PC-3 (cell line): ENCODE measurements at regions not wholly inside any gene's neighbourhood (a gene's known extent, or its start where the extent isn't known, plus 50 kb on each side); places are given as distances from the start of the nearest gene placed in this dataset.
"Not testable (repeated sequence)": the region's sequence is repeated elsewhere in the genome, so short reads cannot be mapped to it uniquely, and the experiment has no call there.

ENCODE experiments used
- ATAC-seq: fragments of 200-7000 bp; cut with Tn5 transposase; 2 replicates; pipeline ENCODE4 v1.9.1; 2020; ENCODE audit warnings: mild to moderate bottlenecking, moderate library complexity
- BruUV-seq: library from RNA; stranded (reverse); fragments of 400-500 nt; replicated peaks from 2 replicates; lab custom pipeline; 2021; lab: Mats Ljungman, UMichigan
- CTCF ChIA-PET: fragments of 300-600 bp; sonication (Branson Sonifier 250); formaldehyde crosslinking; loops from one replicate; lab custom pipeline; 2022; ENCODE audit warnings: antibody characterized with exemption; lab: Charles Lee
- POLR2A ChIA-PET: fragments of 300-600 bp; sonication (Branson Sonifier 250); formaldehyde crosslinking; loops from one replicate; lab custom pipeline; 2022; ENCODE audit warnings: antibody characterized with exemption; ENCODE audit not compliant: unreplicated experiment; lab: Charles Lee
- DNase-seq: peaks from one replicate; pipeline ENCODE4 v3.0.0-alpha.2; 2015
- H2AFZ ChIP-seq: fragments of 300-600 bp; sonication (generic); 2 replicates; pipeline ENCODE4 v1.6.0; 2016; ENCODE audit warnings: antibody characterized with exemption, low read length
- H3F3A ChIP-seq: fragments of 300-600 bp; sonication (generic); one replicate; pipeline ENCODE4 v1.6.0; 2017; ENCODE audit warnings: antibody characterized with exemption, low read length, control low read depth, mild to moderate bottlenecking; ENCODE audit not compliant: unreplicated experiment
- H3K27ac ChIP-seq: fragments of 300-600 bp; sonication (generic); 2 replicates; pipeline ENCODE4 v1.5.1; 2016; ENCODE audit warnings: mild to moderate bottlenecking, low read length
- H3K27me3 ChIP-seq: fragments of 300-600 bp; sonication (generic); 2 replicates; pipeline ENCODE4 v1.6.1; 2016; ENCODE audit warnings: low read length, mixed read lengths
- H3K36me3 ChIP-seq: fragments of 300-600 bp; sonication (generic); 2 replicates; pipeline ENCODE4 v1.6.1; 2016; ENCODE audit warnings: low read depth, mixed run types, low read length, mixed read lengths
- H3K4me1 ChIP-seq: fragments of 300-600 bp; sonication (generic); 2 replicates; pipeline ENCODE4 v1.5.1; 2016; ENCODE audit warnings: low read length; ENCODE audit not compliant: insufficient read depth
- H3K4me2 ChIP-seq: fragments of 300-600 bp; sonication (generic); 2 replicates; pipeline ENCODE4 v1.6.0; 2016; ENCODE audit warnings: low read length
- H3K4me3 ChIP-seq: fragments of 300-600 bp; sonication (generic); 2 replicates; pipeline ENCODE4 v1.5.1; 2016; ENCODE audit warnings: mild to moderate bottlenecking, low read length, mixed read lengths
- H3K79me2 ChIP-seq: fragments of 300-600 bp; sonication (generic); 2 replicates; pipeline ENCODE4 v1.6.1; 2017; ENCODE audit warnings: low read length, mixed read lengths
- H3K9ac ChIP-seq: fragments of 300-600 bp; sonication (generic); 2 replicates; pipeline ENCODE4 v1.6.0; 2016; ENCODE audit warnings: mild to moderate bottlenecking, low read length
- H3K9me2 ChIP-seq: fragments of 300-600 bp; sonication (generic); replicated peaks from 2 replicates; pipeline ENCODE4 v1.6.1; 2016; ENCODE audit warnings: mixed run types, low read length, mixed read lengths
- H3K9me3 ChIP-seq: fragments of 300-600 bp; sonication (generic); 2 replicates; pipeline ENCODE4 v1.6.1; 2016; ENCODE audit warnings: low read length, mixed read lengths
- H4K20me1 ChIP-seq: fragments of 300-600 bp; sonication (generic); 2 replicates; pipeline ENCODE4 v1.6.1; 2016; ENCODE audit warnings: low read length, mixed read lengths
- CTCF ChIP-seq: fragments of 300-600 bp; sonication (generic); conservative IDR thresholded peaks from 2 replicates; pipeline ENCODE4 v1.5.1; 2017; ENCODE audit warnings: antibody characterized with exemption, low read depth, mild to moderate bottlenecking, low read length
- EZH2 ChIP-seq: fragments of 300-600 bp; sonication (generic); IDR thresholded peaks from one replicate; pipeline ENCODE4 v1.6.1; 2017; ENCODE audit warnings: antibody characterized with exemption, mild to moderate bottlenecking, low read length; ENCODE audit not compliant: unreplicated experiment
- EZH2phosphoT487 ChIP-seq: fragments of 300-600 bp; sonication (generic); IDR thresholded peaks from 2 replicates; pipeline ENCODE4 v1.6.1; 2018; ENCODE audit warnings: mild to moderate bottlenecking, antibody characterized with exemption, low read length, borderline replicate concordance
- intact Hi-C: fragments of 100-400 bp; cut with micrococcal nuclease; formaldehyde crosslinking; loops from 2 replicates; pipeline ENCODE4 v1.9.0; 2023

GRCh38 chr5:108558142-108558541 is 176.2 kb upstream of the FBXL17 start:
- H3K4me3 ChIP-seq, H3K9me2 ChIP-seq, H3K27me3 ChIP-seq, H3K9ac ChIP-seq, H3F3A ChIP-seq, H4K20me1 ChIP-seq, H3K79me2 ChIP-seq, DNase-seq, intact Hi-C loops, H3K9me3 ChIP-seq, H3K27ac ChIP-seq, BruUV-seq, H3K4me1 ChIP-seq, POLR2A ChIA-PET, H2AFZ ChIP-seq, ATAC-seq, CTCF ChIA-PET, H3K36me3 ChIP-seq, H3K4me2 ChIP-seq: not testable (repeated sequence)

- Histone ChIP-seq H3K27ac (no peak overlapping the region), H4K20me1 (no peaks in the 10 kb centered on the region), H3K4me2 (no peak overlapping the region), H3K9me2 (no peaks in the 10 kb centered on the region), H3K9ac (no peak overlapping the region), H3K4me1 (no peaks in the 10 kb centered on the region), H3K27me3 (no peaks in the 10 kb centered on the region), H3K36me3 (no peaks in the 10 kb centered on the region), H2AFZ (no peak overlapping the region), H3K9me3 (no peaks in the 10 kb centered on the region), H3K79me2 (no peaks in the 10 kb centered on the region), H3K4me3 (no peak overlapping the region), H3F3A (no peaks in the 10 kb centered on the region)
- ATAC-seq = no peak
- intact Hi-C loops = no loop called here
- TF ChIP-seq EZH2phosphoT487 (no peak), EZH2 (no peak), CTCF (no peak)
- no TSS peak for BruUV-seq
- POLR2A ChIA-PET = no interaction called here
- CTCF ChIA-PET = no interaction called here
- no peak for DNase-seq
Observed at GRCh38 chr5:108557686-108558085, 175.8 kb upstream of the FBXL17 start.

- intact Hi-C loops = no loop called here
- Histone ChIP-seq H3K4me2 (no peak overlapping the region), H3K79me2 (no peaks in the 10 kb centered on the region), H2AFZ (no peak overlapping the region), H4K20me1 (no peaks in the 10 kb centered on the region), H3K4me1 (no peaks in the 10 kb centered on the region), H3K9me3 (no peaks in the 10 kb centered on the region), H3K9ac (no peak overlapping the region), H3F3A (no peaks in the 10 kb centered on the region), H3K4me3 (no peak overlapping the region), H3K9me2 (no peaks in the 10 kb centered on the region), H3K36me3 (no peaks in the 10 kb centered on the region), H3K27me3 (no peaks in the 10 kb centered on the region), H3K27ac (no peak overlapping the region)
- BruUV-seq = no TSS peak
- POLR2A ChIA-PET = no interaction called here
- ATAC-seq (no peak), DNase-seq (no peak)
- CTCF ChIA-PET = no interaction called here
- TF ChIP-seq CTCF = no peak
- TF ChIP-seq EZH2 = no peak
- no peak for TF ChIP-seq EZH2phosphoT487
Observed at GRCh38 chr5:108556441-108557145, 174.7 kb upstream of the FBXL17 start.
